ENCODE measurements at regions not wholly inside any gene's neighbourhood (a gene's known extent, or its start where the extent isn't known, plus 50 kb on each side); places are given as distances from the start of the nearest gene placed in this dataset.

GRCh38 chr6:148080315-148080714 lies 262.3 kb upstream of the SASH1 start:
- no peak for DNase-seq (ENCODE audit: low spot score in 2 of 2, unreplicated experiment in 2 of 2)
- Mint-ChIP-seq H3K4me3 (no peak overlapping the region), H3K36me3 (no peaks in the 10 kb centered on the region), H3K9me3 (no peaks in the 10 kb centered on the region), H3K27ac (no peak overlapping the region), H3K27me3 (ENCODE audit: low read depth) (no peaks in the 10 kb centered on the region), H3K4me1 (peaks cover 1% of the 10 kb centered on the region)
- TF ChIP-seq, protein P1, sequence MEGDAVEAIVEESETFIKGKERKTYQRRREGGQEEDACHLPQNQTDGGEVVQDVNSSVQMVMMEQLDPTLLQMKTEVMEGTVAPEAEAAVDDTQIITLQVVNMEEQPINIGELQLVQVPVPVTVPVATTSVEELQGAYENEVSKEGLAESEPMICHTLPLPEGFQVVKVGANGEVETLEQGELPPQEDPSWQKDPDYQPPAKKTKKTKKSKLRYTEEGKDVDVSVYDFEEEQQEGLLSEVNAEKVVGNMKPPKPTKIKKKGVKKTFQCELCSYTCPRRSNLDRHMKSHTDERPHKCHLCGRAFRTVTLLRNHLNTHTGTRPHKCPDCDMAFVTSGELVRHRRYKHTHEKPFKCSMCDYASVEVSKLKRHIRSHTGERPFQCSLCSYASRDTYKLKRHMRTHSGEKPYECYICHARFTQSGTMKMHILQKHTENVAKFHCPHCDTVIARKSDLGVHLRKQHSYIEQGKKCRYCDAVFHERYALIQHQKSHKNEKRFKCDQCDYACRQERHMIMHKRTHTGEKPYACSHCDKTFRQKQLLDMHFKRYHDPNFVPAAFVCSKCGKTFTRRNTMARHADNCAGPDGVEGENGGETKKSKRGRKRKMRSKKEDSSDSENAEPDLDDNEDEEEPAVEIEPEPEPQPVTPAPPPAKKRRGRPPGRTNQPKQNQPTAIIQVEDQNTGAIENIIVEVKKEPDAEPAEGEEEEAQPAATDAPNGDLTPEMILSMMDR (IDR thresholded peaks at IDR 0.05; ENCODE audit: unreplicated experiment), result no peak

GRCh38 chr6:148081076-148081475 lies 261.6 kb upstream of the SASH1 start:
- H3K4me3 Mint-ChIP-seq, result no peak overlapping the region
- no peak for DNase-seq (ENCODE audit: low spot score in 2 of 2, unreplicated experiment in 2 of 2)
- no peaks in the 10 kb centered on the region for H3K36me3 Mint-ChIP-seq
- no peaks in the 10 kb centered on the region for H3K9me3 Mint-ChIP-seq
- peaks cover 9% of the 10 kb centered on the region for H3K4me1 Mint-ChIP-seq
- H3K27me3 Mint-ChIP-seq (ENCODE audit: low read depth), result no peaks in the 10 kb centered on the region
- no peak overlapping the region for H3K27ac Mint-ChIP-seq
- TF ChIP-seq, protein P1 (IDR thresholded peaks at IDR 0.05; ENCODE audit: unreplicated experiment), result no peak

GRCh38 chr6:148082044-148082443 lies 260.6 kb upstream of the SASH1 start:
- TF ChIP-seq, protein P1 (IDR thresholded peaks at IDR 0.05; ENCODE audit: unreplicated experiment), result no peak
- H3K4me3 Mint-ChIP-seq, result no peak overlapping the region
- no peaks in the 10 kb centered on the region for H3K36me3 Mint-ChIP-seq
- H3K27ac Mint-ChIP-seq, result no peak overlapping the region
- peaks cover 4% of the 10 kb centered on the region for H3K9me3 Mint-ChIP-seq
- DNase-seq (ENCODE audit: low spot score in 2 of 2, unreplicated experiment in 2 of 2), result no peak
- H3K4me1 Mint-ChIP-seq, result peaks cover 9% of the 10 kb centered on the region
- no peaks in the 10 kb centered on the region for H3K27me3 Mint-ChIP-seq (ENCODE audit: low read depth)

DNA sequence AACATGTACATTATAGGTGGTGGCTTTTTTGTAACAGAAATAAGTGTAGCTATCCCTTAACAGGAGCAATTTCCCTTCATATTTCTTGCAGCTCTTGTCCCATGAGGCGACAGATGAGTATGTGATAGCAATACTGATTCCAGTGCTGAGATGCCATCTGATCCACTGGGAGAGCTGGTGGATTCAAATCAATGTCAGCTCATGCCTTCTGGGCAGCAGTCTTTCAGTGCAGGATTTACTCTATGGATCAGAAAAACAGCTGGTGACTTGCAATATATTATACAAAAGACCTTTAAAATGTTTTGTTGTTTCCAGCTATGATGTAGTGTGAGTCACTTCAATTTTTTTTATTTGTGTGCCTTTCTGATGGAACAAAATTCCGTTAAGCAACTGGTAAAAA lies 259.9 kb upstream of the SASH1 start:
- H3K9me3 Mint-ChIP-seq, result peaks cover 7% of the 10 kb centered on the region
- H3K4me3 Mint-ChIP-seq, result no peak overlapping the region
- TF ChIP-seq, protein P1 (IDR thresholded peaks at IDR 0.05; ENCODE audit: unreplicated experiment), result no peak
- no peaks in the 10 kb centered on the region for H3K36me3 Mint-ChIP-seq
- peaks cover 9% of the 10 kb centered on the region for H3K4me1 Mint-ChIP-seq
- H3K27me3 Mint-ChIP-seq (ENCODE audit: low read depth), result no peaks in the 10 kb centered on the region
- H3K27ac Mint-ChIP-seq, result no peak overlapping the region
- DNase-seq (ENCODE audit: low spot score in 2 of 2, unreplicated experiment in 2 of 2), result no peak

- Mint-ChIP-seq H3K4me3 (no peak overlapping the region), H3K4me1 (peaks cover 9% of the 10 kb centered on the region), H3K27me3 (ENCODE audit: low read depth) (no peaks in the 10 kb centered on the region), H3K9me3 (peaks cover 24% of the 10 kb centered on the region), H3K36me3 (peaks cover 9% of the 10 kb centered on the region), H3K27ac (peak overlapping the region; percentile 79)
- TF ChIP-seq, protein P1 (IDR thresholded peaks at IDR 0.05; ENCODE audit: unreplicated experiment), result no peak
- no peak for DNase-seq (ENCODE audit: low spot score in 2 of 2, unreplicated experiment in 2 of 2)
Observed at GRCh38 chr6:148085631-148086331, 256.9 kb upstream of the SASH1 start.

Measured in mesothelial cell of epicardium (in vitro differentiated cells).